Skin epidermis (tissue), 12 donors: ENCODE measurements at regions not wholly inside any gene's neighbourhood (a gene's known extent, or its start where the extent isn't known, plus 50 kb on each side); places are given as distances from the start of the nearest gene placed in this dataset.
"Not testable (repeated sequence)": the region's sequence is repeated elsewhere in the genome, so short reads cannot be mapped to it uniquely, and the experiment has no call there.

Source experiments
- H3K27ac ChIP-seq, 21 experiments: fragments of 200-600 bp; sonication (generic) in 11 of 21; one replicate each; pipeline ENCODE4 v1.5.0; 2020; ENCODE audit warnings: mild to moderate bottlenecking in 3 of 21, inconsistent platforms in 2 of 21, moderate library complexity in 2 of 21
- H3K4me3 ChIP-seq, 7 experiments: fragments of 200-600 bp; sonication (generic) in 2 of 7; one replicate each; pipeline ENCODE4 v1.5.0; 2020; ENCODE audit warnings: inconsistent platforms in 2 of 7, mild to moderate bottlenecking in 2 of 7, moderate library complexity in 1 of 7

DNA sequence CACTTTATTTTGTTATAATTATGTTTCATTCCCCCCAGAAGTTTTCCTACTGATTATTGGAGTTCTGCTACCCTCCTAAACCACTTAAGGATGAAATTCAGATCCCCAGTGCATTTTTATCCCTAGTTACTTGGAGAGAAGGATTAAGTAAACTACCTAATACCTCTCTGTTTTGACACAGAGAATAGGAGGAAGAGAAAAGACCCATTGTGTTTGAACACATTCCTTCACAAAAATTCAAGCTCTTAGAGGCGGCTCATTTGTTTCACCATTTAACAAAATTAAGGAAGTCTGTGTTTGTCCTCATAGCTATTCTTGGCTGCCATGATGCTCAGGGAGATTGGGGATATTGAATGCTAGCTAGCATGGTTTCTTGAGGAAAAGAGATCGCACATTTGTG lies 492.6 kb downstream of the EBF1 start:
- H3K27ac ChIP-seq: no peak overlapping the region
- no peak overlapping the region for H3K4me3 ChIP-seq

DNA sequence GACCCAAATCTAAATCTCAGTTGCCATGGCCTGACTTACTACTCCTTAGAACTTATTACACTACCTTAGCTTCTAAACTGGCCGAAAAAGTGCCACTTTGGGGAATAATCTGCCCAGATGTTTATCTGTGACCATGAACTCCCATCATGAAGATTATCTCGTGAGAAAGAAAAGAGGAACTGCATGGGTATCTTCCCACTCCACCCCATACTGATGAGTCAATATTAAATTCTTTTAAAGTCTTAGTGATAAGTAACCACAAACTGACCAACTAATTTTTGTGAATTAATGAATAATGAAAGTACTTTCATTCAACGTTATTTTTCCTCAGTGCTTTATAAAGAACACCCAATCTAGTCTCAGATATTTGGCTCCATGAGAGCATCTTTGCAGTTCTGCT lies 493.5 kb downstream of the EBF1 start:
- Histone ChIP-seq H3K4me3 (no peak overlapping the region), H3K27ac (no peak overlapping the region)

GRCh38 chr5:158602981-158603380 lies 496.7 kb downstream of the EBF1 start:
- no peak overlapping the region for H3K27ac ChIP-seq
- H3K4me3 ChIP-seq: no peak overlapping the region

GRCh38 chr5:158601118-158601517 lies 498.6 kb downstream of the EBF1 start:
- H3K27ac ChIP-seq: no peak overlapping the region
- no peak overlapping the region for H3K4me3 ChIP-seq

- Histone ChIP-seq H3K27ac (no peak overlapping the region), H3K4me3 (no peak overlapping the region)
Measured at GRCh38 chr5:158600679-158601078, 499.0 kb downstream of the EBF1 start.

DNA sequence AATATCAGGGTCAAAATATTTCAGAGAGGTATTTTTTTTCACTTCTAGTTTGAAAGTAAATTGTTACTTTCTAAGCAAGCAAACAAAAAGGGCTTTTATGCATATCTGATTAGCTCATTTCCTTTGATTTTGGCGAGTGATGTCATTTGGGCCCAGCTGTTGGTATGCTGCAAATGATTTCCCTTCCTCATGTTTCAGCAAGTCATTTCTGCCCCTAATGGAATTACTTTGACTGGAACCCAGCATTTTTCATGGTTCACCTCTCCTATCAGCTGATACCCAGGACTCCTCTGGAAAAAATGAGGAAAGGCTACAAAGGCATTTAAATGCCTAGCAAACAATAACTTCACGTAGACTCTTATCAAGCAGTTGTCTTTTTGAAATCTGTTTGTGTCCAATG lies 500.6 kb downstream of the EBF1 start:
- Histone ChIP-seq H3K4me3 (no peak overlapping the region), H3K27ac (no peak overlapping the region)

DNA sequence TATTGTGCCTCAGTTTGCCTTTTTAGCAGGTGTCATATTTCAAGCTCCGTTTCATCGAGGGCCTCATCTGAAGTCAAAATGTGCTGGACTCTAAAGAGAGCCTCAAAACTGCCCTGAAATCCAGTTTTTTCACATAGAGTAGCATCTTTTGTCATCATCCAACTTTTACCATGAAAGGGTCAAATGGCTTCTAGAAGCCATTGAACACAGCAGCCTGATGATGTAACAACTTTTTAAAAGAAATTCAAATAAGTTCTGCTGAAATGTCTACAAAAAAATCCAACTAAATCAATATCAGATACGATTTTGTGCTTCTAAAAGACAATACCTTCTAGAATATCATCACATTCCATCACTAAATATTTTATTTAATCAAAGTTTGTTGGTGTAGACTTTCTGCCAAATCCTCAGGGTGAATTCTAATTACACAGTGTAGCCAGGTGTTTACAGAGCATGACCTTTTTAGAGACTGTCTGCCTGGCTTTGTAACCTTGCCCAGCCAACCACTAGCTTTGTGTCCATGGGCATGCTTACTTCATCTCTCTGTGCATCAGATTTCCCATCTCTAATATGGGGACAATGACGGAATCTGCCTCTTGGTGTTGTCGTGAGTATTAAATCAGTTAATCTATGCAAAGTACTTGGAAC lies 505.0 kb downstream of the EBF1 start:
- Histone ChIP-seq H3K27ac (no peak overlapping the region), H3K4me3 (no peak overlapping the region)

- Histone ChIP-seq H3K27ac (no peak overlapping the region), H3K4me3 (no peak overlapping the region)
Measured at GRCh38 chr5:158593925-158594324, 505.8 kb downstream of the EBF1 start.

DNA sequence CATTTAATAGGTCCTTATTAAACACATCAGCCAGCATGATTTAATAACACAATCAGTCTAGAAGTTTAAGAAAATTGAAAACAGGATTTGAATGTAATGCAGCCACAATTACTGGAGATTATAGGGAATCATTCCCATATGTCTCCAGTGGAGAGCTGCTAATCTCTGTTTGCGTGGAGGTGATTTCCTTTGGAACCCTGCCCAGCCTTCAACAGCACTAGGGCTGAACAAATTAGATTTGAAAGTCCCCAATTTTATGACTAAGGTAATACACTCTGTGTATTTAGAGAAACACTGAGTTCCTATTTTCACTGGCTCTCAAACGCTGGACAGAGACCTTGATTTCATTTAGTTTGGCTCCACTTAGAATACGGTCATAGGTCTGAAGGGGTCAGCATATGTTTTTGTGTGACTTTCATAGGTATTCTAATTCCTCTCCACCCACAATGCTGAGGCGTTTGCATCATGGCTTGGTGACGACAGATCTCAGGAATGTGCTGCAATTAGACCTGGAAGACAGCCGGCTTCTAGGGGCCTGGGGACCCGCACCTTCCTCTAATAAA lies 508.3 kb downstream of the EBF1 start:
- Histone ChIP-seq H3K4me3 (no peak overlapping the region), H3K27ac (no peak overlapping the region)

GRCh38 chr5:158590746-158591300 lies 508.9 kb downstream of the EBF1 start:
- Histone ChIP-seq H3K27ac (no peak overlapping the region), H3K4me3 (no peak overlapping the region)

DNA sequence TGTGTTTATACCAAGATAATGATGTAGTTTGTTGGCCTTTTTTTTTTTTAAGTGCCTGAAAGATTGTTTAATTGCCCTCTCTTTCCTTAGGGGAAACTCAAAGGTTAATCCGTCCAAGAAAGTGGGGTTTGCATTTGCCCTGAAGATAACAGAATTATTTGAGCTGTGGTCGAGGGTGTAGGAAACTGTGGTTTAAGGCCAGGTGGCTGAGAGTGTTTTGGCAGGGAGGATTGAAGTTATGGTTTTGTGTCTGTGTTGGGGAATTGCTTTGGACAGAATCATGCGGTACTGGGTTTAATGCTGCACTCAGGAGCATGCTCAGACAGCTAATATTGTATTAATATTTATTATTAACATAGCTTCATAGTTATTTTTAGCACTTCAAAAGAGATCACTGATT lies 509.8 kb downstream of the EBF1 start:
- no peak overlapping the region for H3K27ac ChIP-seq
- H3K4me3 ChIP-seq: no peak overlapping the region

DNA sequence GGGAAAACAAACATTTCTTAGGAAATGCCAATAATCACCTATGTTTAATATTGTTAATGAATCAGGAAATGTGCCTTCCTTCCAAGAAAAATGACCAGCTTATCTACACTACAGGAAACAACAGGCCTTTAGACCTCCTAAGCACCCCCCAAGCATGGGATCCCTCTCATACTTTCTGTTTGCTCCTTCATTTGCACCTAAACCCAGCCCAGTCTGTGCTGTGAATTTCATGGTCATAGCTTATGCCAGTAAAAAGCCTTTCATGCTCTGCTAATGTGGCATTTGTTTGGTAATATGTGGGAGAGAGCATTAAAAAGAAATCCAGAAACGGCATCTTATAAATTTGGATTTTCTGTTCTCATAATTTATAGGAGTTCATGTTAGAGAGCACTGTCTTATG lies 511.1 kb downstream of the EBF1 start:
- H3K4me3 ChIP-seq: no peak overlapping the region
- H3K27ac ChIP-seq: no peak overlapping the region

DNA sequence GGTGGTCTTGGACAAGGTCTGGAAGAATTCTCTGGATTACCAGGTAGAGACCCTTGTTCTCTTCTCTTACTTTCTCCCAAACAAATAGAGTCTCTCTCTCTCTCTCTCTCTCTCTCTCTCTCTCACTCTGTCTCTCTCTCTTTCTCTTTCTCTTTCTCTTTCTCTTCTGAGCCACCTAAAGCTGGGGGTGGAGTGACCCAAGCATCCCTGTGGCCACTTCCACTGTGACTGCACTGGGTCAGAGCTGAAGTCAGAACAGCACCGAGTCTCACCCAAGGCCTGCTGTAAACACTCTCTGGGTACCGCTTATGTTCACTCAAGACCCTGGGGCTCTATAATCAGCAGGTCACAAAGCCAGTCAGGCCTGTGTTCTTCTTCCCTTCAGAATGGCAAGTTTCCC lies 513.7 kb downstream of the EBF1 start:
- Histone ChIP-seq H3K4me3 (no peak overlapping the region), H3K27ac (no peak overlapping the region)

DNA sequence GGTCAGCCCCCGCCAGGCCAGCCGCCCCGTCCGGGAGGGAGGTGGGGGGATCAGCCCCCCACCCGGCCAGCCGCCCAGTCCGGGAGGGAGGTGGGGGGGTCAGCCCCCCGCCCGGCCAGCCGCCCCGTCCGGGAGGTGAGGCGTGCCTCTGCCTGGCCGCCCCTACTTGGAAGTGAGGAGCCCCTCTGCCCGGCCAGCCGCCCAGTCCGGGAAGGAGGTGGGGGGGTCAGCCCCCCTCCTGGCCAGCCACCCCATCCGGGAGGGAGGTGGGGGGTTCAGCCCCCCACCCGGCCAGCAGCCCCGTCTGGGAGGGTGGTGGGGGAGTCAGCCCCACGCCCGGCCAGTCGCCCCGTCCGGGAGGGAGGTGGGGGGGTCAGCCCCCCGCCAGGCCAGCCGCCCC lies 517.0 kb downstream of the EBF1 start:
- H3K27ac ChIP-seq, H3K4me3 ChIP-seq: not testable (repeated sequence)

GRCh38 chr5:158573829-158574228 lies 525.9 kb downstream of the EBF1 start:
- H3K27ac ChIP-seq: no peak overlapping the region

DNA sequence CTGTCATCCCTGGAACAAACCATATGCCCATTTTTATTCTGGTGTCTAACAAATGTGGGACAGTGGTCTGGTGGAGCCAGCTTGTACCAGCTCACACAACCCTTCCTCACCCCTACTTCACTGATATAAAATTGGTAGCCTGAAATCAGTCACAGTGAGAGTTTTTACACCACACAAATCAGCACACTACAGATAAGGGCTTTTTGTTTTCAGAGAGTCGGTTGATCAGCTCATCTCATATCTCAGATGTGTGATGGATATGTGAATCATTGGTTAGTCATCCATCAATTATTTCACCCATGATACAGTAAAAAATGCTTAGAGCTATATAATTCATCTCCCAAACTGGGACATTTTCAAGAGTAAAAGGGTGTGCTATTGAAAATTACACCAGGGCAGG lies 529.2 kb downstream of the EBF1 start:
- Histone ChIP-seq H3K4me3 (no peak overlapping the region), H3K27ac (no peak overlapping the region)

More at GRCh38 chr5:158573829-158574228, 525.9 kb downstream of the EBF1 start:
- H3K4me3 ChIP-seq: no peak overlapping the region

DNA sequence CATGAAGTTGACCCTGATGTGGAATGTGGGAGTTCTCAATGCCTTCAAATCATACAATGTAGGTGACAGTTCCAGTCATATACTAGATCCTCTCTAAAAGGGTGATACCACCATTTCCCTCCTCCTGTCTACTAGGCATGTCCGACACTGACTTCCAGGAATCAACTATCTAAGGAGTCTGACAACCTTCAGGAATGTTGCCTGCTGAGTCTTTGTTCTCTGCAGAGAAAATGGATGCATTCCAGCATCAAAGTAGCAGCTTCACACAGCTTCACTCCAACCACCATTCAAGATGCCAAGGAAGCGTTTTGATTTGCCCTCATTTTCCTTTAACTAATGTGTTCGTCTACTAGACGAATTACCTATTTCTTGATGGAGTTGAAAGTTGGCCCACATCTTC lies 530.2 kb downstream of the EBF1 start:
- no peak overlapping the region for H3K4me3 ChIP-seq
- H3K27ac ChIP-seq: no peak overlapping the region

DNA sequence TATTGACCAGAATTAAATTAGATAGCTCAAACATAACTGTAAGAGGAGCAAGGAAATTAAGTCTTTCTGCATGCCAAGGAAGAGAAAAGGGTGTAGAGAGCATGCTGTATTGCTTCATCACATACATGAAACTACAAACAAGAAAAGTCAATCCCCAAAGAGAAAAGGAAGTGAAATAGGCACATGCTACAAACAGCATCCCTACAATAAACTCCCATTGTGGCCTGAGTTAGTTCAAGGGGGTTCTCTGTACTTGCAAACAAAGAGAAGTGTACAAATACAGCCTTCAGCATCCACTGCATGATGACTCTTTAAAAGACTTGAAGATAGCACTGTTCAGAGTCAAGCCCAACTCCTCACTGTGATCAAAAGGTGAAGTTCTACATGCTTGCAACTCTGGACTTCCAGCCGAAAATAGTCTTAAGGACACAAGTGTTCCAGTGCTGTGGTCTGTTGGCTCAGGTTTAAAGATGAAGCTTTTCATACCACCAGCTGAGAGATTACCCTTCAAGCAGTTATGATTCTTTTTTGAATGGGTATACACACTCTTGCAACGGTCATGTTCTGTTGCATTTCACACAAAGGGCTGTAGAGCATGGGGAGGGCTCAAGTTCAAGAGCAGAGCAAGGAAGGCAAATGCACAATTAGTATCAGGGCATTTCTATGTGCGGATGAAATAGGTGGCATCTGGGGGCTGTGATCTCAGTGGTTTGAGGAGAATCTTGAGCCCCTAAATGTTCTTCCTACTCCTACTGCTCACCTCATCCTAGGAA lies 534.5 kb downstream of the EBF1 start:
- Histone ChIP-seq H3K27ac (no peak overlapping the region), H3K4me3 (no peak overlapping the region)

DNA sequence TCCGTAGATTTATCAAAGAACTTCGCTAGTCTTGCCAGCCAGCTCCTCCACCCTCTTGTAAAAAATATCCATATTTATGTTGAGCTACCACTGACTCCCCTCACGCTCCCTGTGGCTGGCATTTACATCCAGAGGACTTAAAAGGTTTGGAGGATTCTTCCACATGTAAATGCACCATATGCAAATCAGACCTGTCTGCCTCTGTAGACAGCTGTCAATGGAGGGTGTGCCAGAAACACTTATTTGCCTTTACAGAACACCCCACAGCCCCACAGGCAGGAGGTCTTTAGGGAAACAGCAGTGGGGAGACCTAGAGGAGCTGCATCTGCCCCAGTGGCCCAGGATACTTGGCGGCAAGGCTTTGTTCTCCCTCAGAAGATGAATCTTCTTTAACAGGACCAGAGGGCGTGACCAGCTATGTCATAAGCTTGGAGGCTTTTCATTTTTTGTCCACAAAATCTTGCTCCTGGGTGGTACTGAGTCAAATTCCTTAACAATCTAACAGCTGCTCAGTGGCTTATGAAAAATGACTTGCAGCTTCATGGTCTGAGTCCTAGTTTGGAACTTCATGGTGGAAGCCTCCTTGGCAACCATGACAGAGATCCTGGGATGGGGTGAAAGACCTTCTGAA lies 535.8 kb downstream of the EBF1 start:
- H3K4me3 ChIP-seq: no peak overlapping the region

GRCh38 chr5:158561562-158562190 lies 538.0 kb downstream of the EBF1 start:
- H3K4me3 ChIP-seq: no peak overlapping the region
- H3K27ac ChIP-seq: no peak overlapping the region

More for the DNA sequence above, 535.8 kb downstream of the EBF1 start:
- H3K27ac ChIP-seq: no peak overlapping the region
